Mucosa of descending colon (tissue), 3 donors: ENCODE measurements at regions not wholly inside any gene's neighbourhood (a gene's known extent, or its start where the extent isn't known, plus 50 kb on each side); places are given as distances from the start of the nearest gene placed in this dataset.

Source experiments
- ATAC-seq: fragments of 200-7000 bp; cut with Tn5 transposase; one replicate; pipeline ENCODE4 v1.9.1; 2020; ENCODE audit warnings: mild to moderate bottlenecking, moderate library complexity
- DNase-seq, 3 donors: peaks; one replicate each; pipeline ENCODE4 v3.0.0-alpha.2; 2020
- H3K36me3 ChIP-seq: fragments of 200-600 bp; one replicate; pipeline ENCODE4 v1.8.0; 2021; ENCODE audit warnings: low read depth, mild to moderate bottlenecking
- H3K4me1 ChIP-seq: fragments of 200-600 bp; one replicate; pipeline ENCODE4 v1.8.0; 2021; ENCODE audit warnings: low read depth, mild to moderate bottlenecking
- H3K4me3 ChIP-seq: fragments of 200-600 bp; one replicate; pipeline ENCODE4 v1.8.0; 2021; ENCODE audit warnings: mild to moderate bottlenecking
- H3K9me3 ChIP-seq: fragments of 200-600 bp; one replicate; pipeline ENCODE4 v1.8.0; 2021; ENCODE audit warnings: mild to moderate bottlenecking
- CTCF ChIP-seq: fragments of 200-600 bp; IDR thresholded peaks from one replicate; pipeline ENCODE4 v1.8.0; 2022; ENCODE audit warnings: antibody characterized with exemption, mild to moderate bottlenecking
- intact Hi-C, 2 donors: fragments of 100-400 bp; cut with DNase I in 1 of 2; cut with micrococcal nuclease in 1 of 2; formaldehyde crosslinking; loops; one replicate each; pipeline versions ENCODE4 v1.11.0 to v1.11.1; 2022; cut with DNase I, micrococcal nuclease
- donor health status: DM: no; HTN: no; CAD: no; lungs with moderate emphysema.
- donor health status: DM: no; HTN: no; CAD: no.
- donor health status: DM: no; HTN: yes; CAD: no.

- H3K4me3 ChIP-seq: no peak overlapping the region
- DNase-seq (no peak), ATAC-seq (no peak)
- H3K36me3 ChIP-seq: no peaks in the 10 kb centered on the region
- no peaks in the 10 kb centered on the region for H3K4me1 ChIP-seq
- intact Hi-C loops: no loop called here
- H3K9me3 ChIP-seq: no peaks in the 10 kb centered on the region
- no peak for TF ChIP-seq CTCF
Observed at GRCh38 chr2:10977003-10977402, 65.3 kb downstream of the KCNF1 start.

- intact Hi-C loops: no loop called here
- Histone ChIP-seq H3K36me3 (no peaks in the 10 kb centered on the region), H3K9me3 (no peaks in the 10 kb centered on the region), H3K4me1 (no peaks in the 10 kb centered on the region), H3K4me3 (no peak overlapping the region)
- ATAC-seq: no peak
- DNase-seq: no peak
- TF ChIP-seq CTCF: no peak
Observed at GRCh38 chr2:10977621-10978020, 65.9 kb downstream of the KCNF1 start.

- no peak for TF ChIP-seq CTCF
- Histone ChIP-seq H3K36me3 (no peaks in the 10 kb centered on the region), H3K9me3 (no peaks in the 10 kb centered on the region), H3K4me1 (no peaks in the 10 kb centered on the region), H3K4me3 (no peak overlapping the region)
- ATAC-seq (no peak), DNase-seq (no peak)
- intact Hi-C loops: no loop called here
Observed at GRCh38 chr2:10978090-10978670, 66.4 kb downstream of the KCNF1 start.

GRCh38 chr2:10980071-10980470, 68.3 kb downstream of the KCNF1 start:
- Histone ChIP-seq H3K36me3 (no peaks in the 10 kb centered on the region), H3K9me3 (no peaks in the 10 kb centered on the region), H3K4me3 (no peak overlapping the region), H3K4me1 (no peaks in the 10 kb centered on the region)
- no peak for TF ChIP-seq CTCF
- ATAC-seq (no peak), DNase-seq (no peak)
- intact Hi-C loops: no loop called here

- intact Hi-C loops: no loop called here
- DNase-seq (no peak), ATAC-seq (no peak)
- no peaks in the 10 kb centered on the region for H3K9me3 ChIP-seq
- TF ChIP-seq CTCF: no peak
- H3K36me3 ChIP-seq: no peaks in the 10 kb centered on the region
- no peaks in the 10 kb centered on the region for H3K4me1 ChIP-seq
- no peak overlapping the region for H3K4me3 ChIP-seq
Observed at GRCh38 chr2:10980886-10981425, 69.2 kb downstream of the KCNF1 start.

- ATAC-seq: no peak
- intact Hi-C loops: no loop called here
- no peak overlapping the region for H3K4me3 ChIP-seq
- H3K4me1 ChIP-seq: no peaks in the 10 kb centered on the region
- H3K9me3 ChIP-seq: no peaks in the 10 kb centered on the region
- no peak for DNase-seq
- no peaks in the 10 kb centered on the region for H3K36me3 ChIP-seq
- no peak for TF ChIP-seq CTCF
Observed at GRCh38 chr2:10981451-10981850, 69.7 kb downstream of the KCNF1 start.
